Left ventricle myocardium inferior (tissue), 1 donor: ENCODE measurements at regions not wholly inside any gene's neighbourhood (a gene's known extent, or its start where the extent isn't known, plus 50 kb on each side); places are given as distances from the start of the nearest gene placed in this dataset.
A peak's percentile ranks its signal among the peaks of the same experiment; 100 is the strongest.
"Not testable (repeated sequence)": the region's sequence is repeated elsewhere in the genome, so short reads cannot be mapped to it uniquely, and the experiment has no call there.

Source experiments
- DNase-seq: peaks from one replicate; pipeline ENCODE4 v3.0.0-alpha.2; 2020
- H3K27ac ChIP-seq: fragments of 200-600 bp; replicated peaks from 2 replicates; pipeline ENCODE4 v1.8.0; 2021
- H3K27me3 ChIP-seq: fragments of 200-600 bp; 2 replicates; pipeline ENCODE4 v1.8.0; 2021; ENCODE audit warnings: low read depth
- H3K36me3 ChIP-seq: fragments of 200-600 bp; 2 replicates; pipeline ENCODE4 v1.8.0; 2021
- H3K4me1 ChIP-seq: fragments of 200-600 bp; 2 replicates; pipeline ENCODE4 v1.8.0; 2021
- H3K4me3 ChIP-seq: fragments of 200-600 bp; 2 replicates; pipeline ENCODE4 v1.8.0; 2021; ENCODE audit warnings: mild to moderate bottlenecking, moderate library complexity
- H3K9me3 ChIP-seq: fragments of 200-600 bp; replicated peaks from 2 replicates; pipeline ENCODE4 v1.8.0; 2021
- intact Hi-C: fragments of 100-400 bp; cut with micrococcal nuclease; formaldehyde crosslinking; loops from one replicate; pipeline ENCODE4 v1.11.0; 2022
- donor health status: DM: no; HTN: yes; CAD: no; lungs with severe emphysema.

DNA sequence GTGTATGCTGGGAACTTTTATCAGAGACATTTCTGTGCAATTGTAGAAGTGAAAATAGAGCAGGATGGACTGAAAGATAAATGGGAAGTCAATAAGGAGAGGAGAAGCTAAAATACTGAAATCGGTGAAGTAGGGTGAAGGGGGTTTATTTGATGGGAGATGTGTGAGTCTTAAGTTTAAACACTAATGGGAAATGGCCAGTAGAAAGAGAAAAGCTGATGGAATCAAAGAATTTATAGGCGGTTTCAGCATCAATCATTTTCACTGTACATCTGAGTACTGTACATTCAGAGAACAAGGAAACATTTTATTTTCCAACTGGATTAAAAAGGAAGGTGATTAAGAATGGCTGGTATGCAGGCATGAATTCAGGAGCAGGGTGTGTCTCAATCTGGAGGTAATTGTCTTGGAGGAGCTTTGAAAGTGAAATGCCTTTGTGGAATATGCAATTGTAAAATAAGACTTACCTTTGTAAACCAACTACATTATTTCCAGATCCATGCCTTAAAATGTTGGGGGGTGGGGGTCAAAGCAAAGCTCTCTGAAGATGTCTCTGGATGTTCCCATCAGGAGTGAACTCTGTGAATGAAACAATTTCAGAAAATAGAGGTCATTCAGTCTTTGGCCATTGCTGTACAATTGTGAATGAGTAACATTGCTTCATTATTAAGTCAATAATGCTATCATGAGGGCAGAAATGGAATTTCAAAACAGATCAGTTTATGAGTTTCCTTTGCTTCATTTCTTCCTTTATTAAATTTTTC is 156.4 kb downstream of the SPATA31A6 start:
- H3K4me3 ChIP-seq, intact Hi-C loops, H3K9me3 ChIP-seq, H3K27me3 ChIP-seq, H3K27ac ChIP-seq, H3K4me1 ChIP-seq, DNase-seq, H3K36me3 ChIP-seq: not testable (repeated sequence)

DNA sequence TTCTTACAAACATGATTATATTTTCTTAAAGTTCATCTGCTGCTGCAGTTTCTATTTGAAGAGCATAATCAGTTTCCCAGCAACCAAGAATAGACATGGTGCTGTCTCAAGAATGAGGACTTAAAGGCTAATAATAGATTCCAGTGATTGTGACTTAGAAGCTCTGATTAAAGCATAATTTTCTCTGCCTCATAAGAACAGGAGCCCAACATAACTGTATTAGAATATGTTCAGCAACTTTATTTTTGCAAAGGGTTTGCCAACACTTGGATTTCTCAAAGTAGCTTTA is 156.9 kb downstream of the SPATA31A6 start:
- DNase-seq, H3K27ac ChIP-seq, intact Hi-C loops, H3K4me3 ChIP-seq, H3K9me3 ChIP-seq, H3K36me3 ChIP-seq, H3K27me3 ChIP-seq, H3K4me1 ChIP-seq: not testable (repeated sequence)

DNA sequence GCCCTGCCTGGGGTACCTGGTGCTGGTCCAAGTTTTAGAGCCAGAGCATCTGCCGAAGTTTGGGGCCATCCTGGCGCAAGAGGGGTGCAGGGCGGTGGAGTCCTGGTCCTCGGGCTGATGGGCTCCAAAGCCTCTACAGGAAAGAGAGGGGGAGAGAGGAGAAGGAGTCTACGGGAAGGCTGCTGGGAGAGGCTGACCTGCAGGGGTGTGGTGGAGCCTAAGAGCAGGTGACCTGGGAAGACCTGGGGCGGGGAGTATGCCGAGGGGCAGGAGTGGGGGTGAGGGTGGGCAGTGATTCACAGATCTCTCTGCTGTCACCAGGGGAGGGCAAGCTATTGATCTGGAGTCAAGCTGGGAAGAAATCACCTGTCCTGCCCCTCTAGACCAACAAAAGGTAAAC is 158.4 kb downstream of the SPATA31A6 start:
- H3K27me3 ChIP-seq, H3K9me3 ChIP-seq, H3K27ac ChIP-seq, H3K4me3 ChIP-seq, intact Hi-C loops, DNase-seq, H3K36me3 ChIP-seq, H3K4me1 ChIP-seq: not testable (repeated sequence)

DNA sequence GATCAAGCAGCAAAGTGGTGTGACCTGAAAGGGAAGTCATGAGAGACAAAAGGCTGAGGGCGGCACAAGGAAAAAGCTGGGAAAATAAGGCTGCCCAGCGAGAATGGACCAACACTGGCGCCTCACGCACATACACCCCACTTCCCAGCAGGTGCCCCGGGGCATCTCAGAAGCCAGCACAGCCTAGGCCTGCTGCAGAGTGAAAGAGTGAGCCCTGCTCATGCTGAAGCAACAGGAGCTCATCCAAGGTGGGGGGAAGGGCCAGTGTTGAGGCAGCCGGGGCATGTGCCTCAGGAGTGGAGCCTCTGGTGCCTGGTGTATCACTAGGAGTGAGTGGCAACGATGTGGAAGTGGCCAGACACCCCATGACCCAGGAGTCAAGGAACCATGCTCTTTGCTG is 158.8 kb downstream of the SPATA31A6 start:
- H3K36me3 ChIP-seq, intact Hi-C loops, H3K4me3 ChIP-seq, H3K4me1 ChIP-seq, H3K27me3 ChIP-seq, DNase-seq, H3K9me3 ChIP-seq, H3K27ac ChIP-seq: not testable (repeated sequence)

DNA sequence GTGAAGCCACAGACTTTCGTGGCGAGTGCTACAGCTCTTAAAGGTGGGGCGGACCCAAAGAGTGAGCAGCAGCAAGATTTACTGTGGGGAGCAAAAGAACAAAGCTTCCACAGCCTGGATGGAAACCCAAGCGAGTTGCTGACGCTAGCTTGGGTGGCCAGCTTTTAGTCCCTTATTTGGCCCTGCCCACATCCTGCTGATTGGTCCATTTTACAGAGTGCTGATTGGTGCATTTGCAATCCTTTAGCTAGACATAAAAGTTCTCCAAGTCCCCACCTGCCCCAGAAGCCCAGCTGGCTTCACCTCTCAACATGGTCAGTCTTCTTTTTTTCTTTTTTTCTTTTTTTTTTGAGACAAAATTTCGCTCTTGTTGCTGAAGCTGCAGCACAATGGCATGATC is 161.0 kb downstream of the SPATA31A6 start:
- H3K36me3 ChIP-seq, intact Hi-C loops, H3K27me3 ChIP-seq: not testable (repeated sequence)

DNA sequence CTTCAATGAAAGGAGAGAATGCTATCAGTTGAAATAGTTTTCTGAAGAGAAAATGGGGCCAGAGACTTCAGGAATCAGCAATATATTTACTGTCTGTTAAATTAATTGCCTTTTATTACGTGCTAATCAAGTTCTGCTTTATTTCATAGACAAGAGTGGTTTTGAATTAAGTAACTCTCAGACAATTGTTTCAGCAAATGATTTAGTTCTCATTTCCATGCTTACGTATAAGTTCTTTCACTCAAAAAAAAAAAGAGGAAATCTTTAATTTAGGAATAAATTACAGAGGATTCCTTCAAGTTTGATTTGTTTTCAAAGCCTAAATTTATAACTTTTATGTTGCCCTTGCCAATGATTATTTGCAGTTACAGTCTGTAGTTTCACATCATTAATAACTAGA is 163.5 kb downstream of the SPATA31A6 start:
- H3K4me3 ChIP-seq, H3K27ac ChIP-seq, H3K9me3 ChIP-seq, intact Hi-C loops, DNase-seq, H3K4me1 ChIP-seq, H3K36me3 ChIP-seq, H3K27me3 ChIP-seq: not testable (repeated sequence)

More for the DNA sequence above, 161.0 kb downstream of the SPATA31A6 start:
- not testable (repeated sequence) for DNase-seq, H3K4me3 ChIP-seq, H3K4me1 ChIP-seq, H3K9me3 ChIP-seq, H3K27ac ChIP-seq

DNA sequence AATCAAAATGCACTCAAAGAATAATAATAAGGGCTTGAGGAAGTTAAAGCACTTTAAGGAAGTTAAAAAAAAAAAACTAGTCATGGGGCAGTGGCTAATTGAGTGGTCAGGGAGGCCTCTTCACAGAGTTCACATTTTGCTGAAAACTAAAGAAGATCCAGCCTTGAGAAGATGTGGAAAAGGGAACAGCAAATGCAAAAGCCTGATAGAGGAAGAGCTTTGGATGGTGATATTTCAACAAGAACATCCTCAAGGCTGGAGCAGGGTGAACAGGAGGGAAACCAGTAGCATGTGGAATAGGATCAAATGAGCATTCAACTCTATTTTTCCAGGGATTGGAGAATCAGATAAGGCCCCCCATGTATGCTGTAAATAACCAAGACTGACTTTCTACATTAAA is 165.7 kb downstream of the SPATA31A6 start:
- H3K4me1 ChIP-seq, intact Hi-C loops, H3K4me3 ChIP-seq, DNase-seq, H3K9me3 ChIP-seq, H3K27me3 ChIP-seq, H3K36me3 ChIP-seq, H3K27ac ChIP-seq: not testable (repeated sequence)

DNA sequence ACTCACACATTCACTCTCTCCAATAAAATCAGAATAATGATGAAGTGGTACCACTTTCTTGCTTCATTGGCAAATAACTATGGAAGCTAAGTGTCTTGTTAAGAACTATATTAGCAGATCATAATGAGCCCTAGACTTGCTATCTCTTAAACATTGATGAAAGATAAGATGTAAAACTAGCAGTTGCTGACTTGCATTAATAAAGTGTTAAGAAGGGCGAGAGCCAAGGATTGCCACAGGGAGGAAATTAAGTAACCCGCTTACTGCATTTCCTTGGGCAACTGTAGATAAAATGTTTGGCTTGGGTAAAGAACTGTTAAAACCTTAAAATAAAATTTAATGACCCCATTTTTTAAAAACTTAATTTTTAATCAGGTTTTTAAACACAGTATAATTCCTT is 167.0 kb downstream of the SPATA31A6 start:
- DNase-seq, intact Hi-C loops, H3K27ac ChIP-seq, H3K27me3 ChIP-seq, H3K4me1 ChIP-seq, H3K9me3 ChIP-seq, H3K36me3 ChIP-seq, H3K4me3 ChIP-seq: not testable (repeated sequence)

DNA sequence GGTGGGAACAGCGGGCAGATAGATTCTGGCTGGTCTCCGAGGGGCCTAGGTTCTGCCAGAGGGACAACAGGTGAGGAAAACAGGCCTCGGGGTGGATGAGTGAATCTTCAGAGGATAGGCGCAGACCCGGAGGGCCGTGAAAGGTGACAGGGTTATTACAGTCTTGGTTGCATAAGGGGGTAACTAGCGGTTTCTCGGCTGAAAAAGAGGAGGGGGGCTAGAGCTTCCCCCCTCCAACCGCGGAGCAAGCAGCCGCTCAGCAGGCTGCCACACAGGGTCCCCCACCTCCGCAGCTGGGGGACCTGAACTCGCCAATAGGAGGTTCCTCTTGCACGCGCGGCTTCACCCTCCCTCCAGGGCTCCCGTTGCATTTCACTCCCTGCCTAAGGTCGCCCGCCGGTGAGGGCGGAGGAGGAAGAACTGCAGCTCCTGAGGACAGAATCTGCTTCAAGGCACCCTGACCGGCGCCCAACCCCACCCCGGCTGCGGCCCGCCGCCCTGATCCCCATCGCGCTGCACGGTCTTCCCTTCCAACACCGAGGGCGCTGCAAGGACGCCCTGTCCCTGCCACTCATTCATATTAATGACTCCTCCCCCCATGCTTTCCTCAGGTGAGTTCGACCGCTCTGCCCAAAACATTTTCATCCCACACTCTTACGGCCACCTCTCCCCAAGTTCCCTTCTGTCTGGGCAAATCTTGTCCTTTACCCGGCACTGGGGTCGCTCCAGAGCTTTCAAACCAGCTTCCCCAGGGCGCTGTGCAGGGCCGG is 174.3 kb downstream of the SPATA31A6 start:
- H3K4me1 ChIP-seq, DNase-seq, intact Hi-C loops, H3K36me3 ChIP-seq, H3K27ac ChIP-seq, H3K9me3 ChIP-seq: not testable (repeated sequence)
- Histone ChIP-seq H3K4me3 (peak overlapping the region; percentile 40), H3K27me3 (peaks cover 12% of the 10 kb centered on the region)

DNA sequence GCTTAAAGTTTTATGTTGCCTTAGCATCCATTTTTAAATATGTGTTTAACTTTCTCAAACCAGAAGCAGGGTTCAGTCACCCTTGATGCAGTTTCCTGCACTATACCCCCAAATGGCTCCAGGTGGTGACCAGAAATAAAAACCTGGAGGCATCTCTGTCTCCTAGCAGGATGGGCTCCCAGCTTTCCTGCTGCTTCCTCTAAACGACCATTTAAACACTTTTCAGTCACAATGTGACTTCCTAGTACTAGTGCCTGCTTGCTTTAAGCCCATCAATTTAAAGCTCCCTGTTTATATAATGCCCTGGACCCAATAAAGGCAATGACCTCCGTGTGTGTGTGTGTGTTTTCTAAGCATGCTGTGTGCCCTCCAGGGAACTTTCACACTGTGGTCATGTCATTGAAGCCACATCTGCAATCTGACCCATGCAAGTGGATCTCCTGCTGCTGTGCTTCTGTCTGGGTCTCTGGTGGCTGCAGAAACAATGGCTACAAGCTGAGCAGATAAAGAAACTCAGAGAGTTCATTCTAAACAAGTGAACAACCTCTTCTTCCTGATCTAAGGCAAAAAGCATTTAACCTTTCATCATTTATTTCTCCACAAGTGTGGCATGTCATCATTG is 175.3 kb downstream of the SPATA31A6 start:
- H3K4me3 ChIP-seq, H3K36me3 ChIP-seq, H3K4me1 ChIP-seq, H3K27ac ChIP-seq, H3K9me3 ChIP-seq, intact Hi-C loops, DNase-seq: not testable (repeated sequence)
- H3K27me3 ChIP-seq = peaks cover 14% of the 10 kb centered on the region

DNA sequence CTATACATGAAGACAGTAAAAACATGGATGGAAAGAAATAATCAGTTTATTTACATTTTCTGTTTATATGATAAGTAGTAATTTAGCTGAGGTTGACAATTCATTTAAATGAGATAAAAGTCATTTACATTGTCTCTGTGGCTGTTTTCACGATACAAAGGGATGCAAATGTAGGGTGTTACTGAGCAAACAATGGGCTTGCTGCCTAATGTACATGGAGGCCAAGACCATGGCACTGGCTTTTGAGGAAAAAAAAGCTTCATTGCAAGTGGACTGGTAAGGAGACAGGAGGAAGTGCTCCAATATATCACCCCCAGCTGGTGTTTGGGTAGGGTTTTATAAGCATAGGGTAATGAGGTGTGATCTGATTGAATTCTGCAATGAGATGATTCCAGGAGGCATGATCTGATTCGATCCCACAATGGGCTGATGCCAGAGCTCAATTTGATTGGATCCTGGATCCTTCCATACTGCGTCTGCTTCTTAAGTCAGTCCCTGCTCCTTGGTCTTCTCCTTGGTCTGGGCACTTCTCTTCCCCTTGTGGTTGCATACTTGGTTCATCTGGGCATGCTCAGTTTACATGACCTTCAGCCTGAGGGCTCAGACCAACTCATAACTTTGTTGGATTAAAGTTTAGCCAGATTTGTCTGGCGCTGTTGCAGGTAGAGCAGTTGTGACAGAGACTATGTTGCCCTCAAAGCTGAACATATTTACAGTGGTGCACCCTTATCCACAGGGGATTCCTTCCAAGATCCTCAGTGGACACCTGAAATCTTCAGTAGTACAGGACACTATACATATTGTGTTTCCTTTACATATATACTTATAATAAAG is 181.2 kb downstream of the SPATA31A6 start:
- H3K9me3 ChIP-seq = peaks cover 11% of the 10 kb centered on the region
- H3K4me3 ChIP-seq, intact Hi-C loops, H3K4me1 ChIP-seq, H3K27ac ChIP-seq, H3K36me3 ChIP-seq, H3K27me3 ChIP-seq, DNase-seq: not testable (repeated sequence)

DNA sequence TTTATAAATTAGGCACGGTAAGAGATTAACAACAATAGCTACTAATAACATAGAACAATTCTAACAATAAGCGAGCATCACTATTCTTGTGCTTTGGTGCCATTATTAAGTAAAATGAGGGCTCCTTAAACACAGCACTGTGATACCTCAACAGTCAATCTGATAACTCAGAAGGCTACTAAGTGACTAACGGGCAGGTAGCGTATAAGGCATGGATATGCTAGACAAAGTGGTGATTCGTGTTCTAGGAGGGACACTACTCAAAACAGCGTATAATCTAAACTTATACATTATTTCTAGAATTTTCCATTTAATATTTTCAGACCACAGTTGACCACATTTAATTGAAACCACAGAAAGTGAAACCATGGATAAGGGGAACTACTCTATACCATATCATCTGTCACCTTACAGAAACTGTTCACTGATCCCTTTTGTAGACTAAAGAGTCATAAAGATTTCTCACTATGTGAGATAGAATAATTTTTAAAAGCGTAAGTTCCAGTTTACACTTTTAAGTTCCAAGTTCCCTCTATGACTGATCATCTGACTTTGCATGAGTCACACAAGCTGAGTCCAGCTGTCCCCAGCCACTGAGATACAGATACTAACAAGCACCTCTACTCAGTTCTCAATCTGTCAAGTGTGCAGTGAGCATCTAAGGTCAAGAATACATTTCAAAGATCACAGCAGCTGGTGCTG is 181.9 kb downstream of the SPATA31A6 start:
- DNase-seq, H3K27ac ChIP-seq, H3K27me3 ChIP-seq, H3K4me1 ChIP-seq, H3K4me3 ChIP-seq, H3K36me3 ChIP-seq, intact Hi-C loops: not testable (repeated sequence)
- peaks cover 11% of the 10 kb centered on the region for H3K9me3 ChIP-seq
